ENCODE measurements at regions not wholly inside any gene's neighbourhood (a gene's known extent, or its start where the extent isn't known, plus 50 kb on each side); places are given as distances from the start of the nearest gene placed in this dataset.

GRCh38 chr7:152520861-152521302 is 85.1 kb upstream of the KMT2C start:
- TF ChIP-seq CTCF (IDR thresholded peaks at IDR 0.05; ENCODE audit: low read depth, low read length) (no peak), MAX (IDR thresholded peaks at IDR 0.05; ENCODE audit: low read depth, low read length) (no peak), POLR2A (IDR thresholded peaks at IDR 0.05; ENCODE audit: extremely low read depth, insufficient read length) (no peak), MYC (IDR thresholded peaks at IDR 0.05; ENCODE audit: low read depth, low read length) (no peak)
